Right hindlimb (tissue), 1 donor: ENCODE measurements at regions not wholly inside any gene's neighbourhood (a gene's known extent, or its start where the extent isn't known, plus 50 kb on each side); places are given as distances from the start of the nearest gene placed in this dataset.
"Not testable (repeated sequence)": the region's sequence is repeated elsewhere in the genome, so short reads cannot be mapped to it uniquely, and the experiment has no call there.

Experiments used
- DNase-seq: peaks from one replicate; pipeline ENCODE4 v3.0.0-alpha.2; 2018

GRCh38 chr13:90307136-90307535 lies 1040.4 kb upstream of the MIR17HG start:
- DNase-seq, result no peak

- DNase-seq, result no peak
Measured at GRCh38 chr13:90308249-90308648, 1039.2 kb upstream of the MIR17HG start.

GRCh38 chr13:90311929-90312328 lies 1035.6 kb upstream of the MIR17HG start:
- DNase-seq, result no peak

- DNase-seq, result no peak
Measured at GRCh38 chr13:90315061-90315460, 1032.4 kb upstream of the MIR17HG start.

- DNase-seq, result no peak
Measured at GRCh38 chr13:90320664-90321063, 1026.8 kb upstream of the MIR17HG start.

GRCh38 chr13:90321281-90321931 lies 1026.1 kb upstream of the MIR17HG start:
- DNase-seq, result no peak

- no peak for DNase-seq
Measured at GRCh38 chr13:90329641-90330040, 1017.8 kb upstream of the MIR17HG start.

GRCh38 chr13:90331974-90332373 lies 1015.5 kb upstream of the MIR17HG start:
- DNase-seq, result no peak

- no peak for DNase-seq
Measured at GRCh38 chr13:90336507-90336906, 1011.0 kb upstream of the MIR17HG start.

GRCh38 chr13:90341348-90341747 lies 1006.1 kb upstream of the MIR17HG start:
- not testable (repeated sequence) for DNase-seq

GRCh38 chr13:90348477-90349136 lies 998.9 kb upstream of the MIR17HG start:
- not testable (repeated sequence) for DNase-seq

GRCh38 chr13:90352763-90353162 lies 994.7 kb upstream of the MIR17HG start:
- no peak for DNase-seq

GRCh38 chr13:90355162-90355751 lies 992.2 kb upstream of the MIR17HG start:
- no peak for DNase-seq

- DNase-seq, result no peak
Measured at GRCh38 chr13:90360785-90361184, 986.7 kb upstream of the MIR17HG start.

- no peak for DNase-seq
Measured at GRCh38 chr13:90362707-90363106, 984.8 kb upstream of the MIR17HG start.

- DNase-seq, result no peak
Measured at GRCh38 chr13:90365130-90365529, 982.4 kb upstream of the MIR17HG start.

- DNase-seq, result no peak
Measured at GRCh38 chr13:90374168-90374567, 973.3 kb upstream of the MIR17HG start.

GRCh38 chr13:90375851-90376250 lies 971.6 kb upstream of the MIR17HG start:
- DNase-seq, result no peak

- no peak for DNase-seq
Measured at GRCh38 chr13:90382425-90382824, 965.1 kb upstream of the MIR17HG start.

- DNase-seq, result no peak
Measured at GRCh38 chr13:90385781-90386489, 961.6 kb upstream of the MIR17HG start.

GRCh38 chr13:90388887-90389452 lies 958.5 kb upstream of the MIR17HG start:
- DNase-seq, result no peak

- DNase-seq, result no peak
Measured at GRCh38 chr13:90389537-90389936, 958.0 kb upstream of the MIR17HG start.

- no peak for DNase-seq
Measured at GRCh38 chr13:90393408-90393807, 954.1 kb upstream of the MIR17HG start.
